ENCODE measurements at regions not wholly inside any gene's neighbourhood (a gene's known extent, or its start where the extent isn't known, plus 50 kb on each side); places are given as distances from the start of the nearest gene placed in this dataset.

- TF ChIP-seq CTCF (conservative IDR thresholded peaks at IDR 0.05 in 1 of 2, IDR thresholded peaks at IDR 0.05 in 1 of 2; ENCODE audit: extremely low read depth in 1 of 2, insufficient read depth in 1 of 2, low read depth in 1 of 2, low read length in 2 of 2) = no peak
- no peak for TF ChIP-seq EZH2 (IDR thresholded peaks at IDR 0.05; ENCODE audit: borderline replicate concordance, low read length)
Observed at GRCh38 chr3:21326704-21327475, 424.1 kb downstream of the ZNF385D start.

All from mammary epithelial cell (primary cell).